ENCODE measurements at regions not wholly inside any gene's neighbourhood (a gene's known extent, or its start where the extent isn't known, plus 50 kb on each side); places are given as distances from the start of the nearest gene placed in this dataset.
"Not testable (repeated sequence)": the region's sequence is repeated elsewhere in the genome, so short reads cannot be mapped to it uniquely, and the experiment has no call there.

DNA sequence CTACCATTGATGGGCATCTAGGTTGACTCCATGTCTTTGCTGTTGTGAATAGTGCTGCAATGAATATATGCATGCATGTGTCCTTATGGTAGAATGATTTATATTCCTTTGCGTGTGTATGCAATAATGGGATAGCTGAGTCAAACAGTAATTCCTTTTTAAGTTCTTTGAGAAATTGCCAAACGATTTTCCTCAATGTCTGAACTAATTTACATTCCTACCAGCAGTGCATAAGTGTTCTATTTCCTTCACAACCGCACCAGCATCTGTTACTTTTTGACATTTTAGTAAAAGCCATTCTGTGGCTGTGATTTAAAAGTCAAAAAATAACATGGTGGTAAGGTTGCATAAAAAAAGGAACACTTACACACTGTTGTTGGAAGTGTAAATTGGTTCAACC is 103.1 kb upstream of the FAM47B start:
- H3K9ac ChIP-seq (ENCODE audit: insufficient read depth, low read length) = no peak overlapping the region
- H3K36me3 ChIP-seq (ENCODE audit: control insufficient read depth, insufficient read depth, low read length) = no peaks in the 10 kb centered on the region
- H3K4me2 ChIP-seq (ENCODE audit: extremely low read depth, insufficient read depth, low read length) = no peak overlapping the region
- H3K9me3 ChIP-seq (ENCODE audit: control insufficient read depth, insufficient read depth, low read depth, low read length) = no peaks in the 10 kb centered on the region
- no peaks in the 10 kb centered on the region for H4K20me1 ChIP-seq (ENCODE audit: control insufficient read depth, extremely low read depth, insufficient read depth, low read length)
- no peak for DNase-seq (ENCODE audit: low read depth in 2 of 2)
- H3K27me3 ChIP-seq (ENCODE audit: control insufficient read depth, insufficient read depth, low read length) = no peaks in the 10 kb centered on the region
- no peak overlapping the region for H3K4me3 ChIP-seq (replicated peaks in 1 of 4; ENCODE audit: control extremely low read depth in 1 of 4, insufficient read depth in 1 of 4, low read depth in 3 of 4, low read length in 4 of 4)
- H2AFZ ChIP-seq (ENCODE audit: low read length) = no peak overlapping the region
- H3K79me2 ChIP-seq (ENCODE audit: control insufficient read depth, insufficient read depth, low read length) = no peaks in the 10 kb centered on the region
- TF ChIP-seq EZH2 (IDR thresholded peaks at IDR 0.05; ENCODE audit: low read length, missing control alignments) = no peak
- TF ChIP-seq, protein P1, sequence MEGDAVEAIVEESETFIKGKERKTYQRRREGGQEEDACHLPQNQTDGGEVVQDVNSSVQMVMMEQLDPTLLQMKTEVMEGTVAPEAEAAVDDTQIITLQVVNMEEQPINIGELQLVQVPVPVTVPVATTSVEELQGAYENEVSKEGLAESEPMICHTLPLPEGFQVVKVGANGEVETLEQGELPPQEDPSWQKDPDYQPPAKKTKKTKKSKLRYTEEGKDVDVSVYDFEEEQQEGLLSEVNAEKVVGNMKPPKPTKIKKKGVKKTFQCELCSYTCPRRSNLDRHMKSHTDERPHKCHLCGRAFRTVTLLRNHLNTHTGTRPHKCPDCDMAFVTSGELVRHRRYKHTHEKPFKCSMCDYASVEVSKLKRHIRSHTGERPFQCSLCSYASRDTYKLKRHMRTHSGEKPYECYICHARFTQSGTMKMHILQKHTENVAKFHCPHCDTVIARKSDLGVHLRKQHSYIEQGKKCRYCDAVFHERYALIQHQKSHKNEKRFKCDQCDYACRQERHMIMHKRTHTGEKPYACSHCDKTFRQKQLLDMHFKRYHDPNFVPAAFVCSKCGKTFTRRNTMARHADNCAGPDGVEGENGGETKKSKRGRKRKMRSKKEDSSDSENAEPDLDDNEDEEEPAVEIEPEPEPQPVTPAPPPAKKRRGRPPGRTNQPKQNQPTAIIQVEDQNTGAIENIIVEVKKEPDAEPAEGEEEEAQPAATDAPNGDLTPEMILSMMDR (conservative IDR thresholded peaks at IDR 0.05 in 1 of 2, IDR thresholded peaks at IDR 0.05 in 1 of 2; ENCODE audit: low read depth in 1 of 2, low read length in 2 of 2) = no peak
- H3K27ac ChIP-seq (ENCODE audit: insufficient read depth, low read length) = no peak overlapping the region
- no peaks in the 10 kb centered on the region for H3K4me1 ChIP-seq (ENCODE audit: control insufficient read depth, extremely low read depth, insufficient read depth, low read length)

GRCh38 chrX:34841205-34841604 is 101.4 kb upstream of the FAM47B start:
- H3K79me2 ChIP-seq (ENCODE audit: control insufficient read depth, insufficient read depth, low read length); H3K4me3 ChIP-seq (replicated peaks in 1 of 4; ENCODE audit: control extremely low read depth in 1 of 4, insufficient read depth in 1 of 4, low read depth in 3 of 4, low read length in 4 of 4); H3K36me3 ChIP-seq (ENCODE audit: control insufficient read depth, insufficient read depth, low read length); H3K9ac ChIP-seq (ENCODE audit: insufficient read depth, low read length); H3K4me2 ChIP-seq (ENCODE audit: extremely low read depth, insufficient read depth, low read length); H3K9me3 ChIP-seq (ENCODE audit: control insufficient read depth, insufficient read depth, low read depth, low read length); DNase-seq (ENCODE audit: low read depth in 2 of 2); H2AFZ ChIP-seq (ENCODE audit: low read length); H3K27ac ChIP-seq (ENCODE audit: insufficient read depth, low read length); H3K4me1 ChIP-seq (ENCODE audit: control insufficient read depth, extremely low read depth, insufficient read depth, low read length); H3K27me3 ChIP-seq (ENCODE audit: control insufficient read depth, insufficient read depth, low read length); H4K20me1 ChIP-seq (ENCODE audit: control insufficient read depth, extremely low read depth, insufficient read depth, low read length): not testable (repeated sequence)

GRCh38 chrX:34848281-34848680 is 94.3 kb upstream of the FAM47B start:
- peak; percentile 21 to 61 for DNase-seq (ENCODE audit: low read depth in 2 of 2)
- Histone ChIP-seq H3K9ac (ENCODE audit: insufficient read depth, low read length) (no peak overlapping the region), H3K4me1 (ENCODE audit: control insufficient read depth, extremely low read depth, insufficient read depth, low read length) (peaks cover 5% of the 10 kb centered on the region), H4K20me1 (ENCODE audit: control insufficient read depth, extremely low read depth, insufficient read depth, low read length) (no peaks in the 10 kb centered on the region), H3K4me2 (ENCODE audit: extremely low read depth, insufficient read depth, low read length) (no peak overlapping the region), H3K4me3 (replicated peaks in 1 of 4; ENCODE audit: control extremely low read depth in 1 of 4, insufficient read depth in 1 of 4, low read depth in 3 of 4, low read length in 4 of 4) (no peak overlapping the region), H3K36me3 (ENCODE audit: control insufficient read depth, insufficient read depth, low read length) (no peaks in the 10 kb centered on the region), H3K27ac (ENCODE audit: insufficient read depth, low read length) (no peak overlapping the region), H2AFZ (ENCODE audit: low read length) (no peak overlapping the region), H3K9me3 (ENCODE audit: control insufficient read depth, insufficient read depth, low read depth, low read length) (no peaks in the 10 kb centered on the region), H3K79me2 (ENCODE audit: control insufficient read depth, insufficient read depth, low read length) (no peaks in the 10 kb centered on the region), H3K27me3 (ENCODE audit: control insufficient read depth, insufficient read depth, low read length) (no peaks in the 10 kb centered on the region)
- no peak for TF ChIP-seq EZH2 (IDR thresholded peaks at IDR 0.05; ENCODE audit: low read length, missing control alignments)
- TF ChIP-seq, protein P1 (conservative IDR thresholded peaks at IDR 0.05 in 1 of 2, IDR thresholded peaks at IDR 0.05 in 1 of 2; ENCODE audit: low read depth in 1 of 2, low read length in 2 of 2) = no peak
